GM23338 (cell line): ENCODE measurements at regions not wholly inside any gene's neighbourhood (a gene's known extent, or its start where the extent isn't known, plus 50 kb on each side); places are given as distances from the start of the nearest gene placed in this dataset.

Experiments used
- ATAC-seq: fragments of 200-7000 bp; cut with Tn5 transposase; 3 replicates; pipeline ENCODE4 v1.9.1; 2020
- DNase-seq: peaks from one replicate; pipeline ENCODE4 v3.0.0-alpha.2; 2015; ENCODE audit warnings: low spot score
- H2AFZ ChIP-seq: fragments of 200-600 bp; sonication (generic); 2 replicates; pipeline ENCODE4 v1.8.0; 2016; ENCODE audit warnings: antibody characterized with exemption, mild to moderate bottlenecking, moderate library complexity
- H3F3A ChIP-seq: fragments of 200-600 bp; sonication (generic); replicated peaks from 2 replicates; pipeline ENCODE4 v1.8.0; 2017; ENCODE audit warnings: antibody characterized with exemption, mixed run types, low read depth
- H3K27ac ChIP-seq: fragments of 200-600 bp; sonication (generic); 2 replicates; pipeline ENCODE4 v1.6.1; 2016; ENCODE audit warnings: low read depth
- H3K27me3 ChIP-seq: fragments of 200-600 bp; sonication (generic); 2 replicates; pipeline ENCODE4 v1.8.0; 2016; ENCODE audit warnings: mild to moderate bottlenecking, mixed run types, moderate library complexity; ENCODE audit not compliant: insufficient read depth
- H3K36me3 ChIP-seq: fragments of 200-600 bp; sonication (generic); 2 replicates; pipeline ENCODE4 v1.8.0; 2016; ENCODE audit warnings: mild to moderate bottlenecking; ENCODE audit not compliant: insufficient read depth
- H3K4me1 ChIP-seq: fragments of 200-600 bp; sonication (generic); 2 replicates; pipeline ENCODE4 v1.8.0; 2016; ENCODE audit warnings: mild to moderate bottlenecking, moderate library complexity; ENCODE audit not compliant: insufficient read depth
- H3K4me2 ChIP-seq: fragments of 200-600 bp; sonication (generic); 2 replicates; pipeline ENCODE4 v1.7.1; 2017; ENCODE audit warnings: mixed run types
- H3K4me3 ChIP-seq: fragments of 200-600 bp; sonication (generic); 2 replicates; pipeline ENCODE4 v1.6.1; 2016; ENCODE audit warnings: mixed run types
- H3K79me2 ChIP-seq: fragments of 200-600 bp; sonication (generic); replicated peaks from 2 replicates; pipeline ENCODE4 v1.8.0; 2017; ENCODE audit warnings: mild to moderate bottlenecking; ENCODE audit not compliant: insufficient read depth
- H3K9me2 ChIP-seq: fragments of 200-600 bp; sonication (generic); 2 replicates; pipeline ENCODE4 v1.8.0; 2017; ENCODE audit not compliant: insufficient read depth
- H4K20me1 ChIP-seq: fragments of 200-600 bp; sonication (generic); replicated peaks from 2 replicates; pipeline ENCODE4 v1.8.0; 2017; ENCODE audit warnings: mild to moderate bottlenecking; ENCODE audit not compliant: insufficient read depth
- H3K27ac Mint-ChIP-seq: 2 replicates; pipeline ENCODE4 v1.8.0; 2020; ENCODE audit warnings: inconsistent platforms, mild to moderate bottlenecking, moderate library complexity, mixed read lengths
- H3K27me3 Mint-ChIP-seq: 3 replicates; pipeline ENCODE4 v1.8.0; 2022; ENCODE audit warnings: low read depth, mild to moderate bottlenecking, moderate library complexity, mixed read lengths, inconsistent platforms; ENCODE audit not compliant: insufficient read depth, poor library complexity
- H3K36me3 Mint-ChIP-seq: 3 replicates; pipeline ENCODE4 v1.8.0; 2021; ENCODE audit warnings: low read depth, mild to moderate bottlenecking, inconsistent platforms, moderate library complexity, mixed read lengths
- H3K4me1 Mint-ChIP-seq: 3 replicates; pipeline ENCODE4 v1.8.0; 2020; ENCODE audit warnings: mild to moderate bottlenecking, inconsistent platforms, mixed read lengths
- H3K4me3 Mint-ChIP-seq: 3 replicates; pipeline ENCODE4 v1.8.0; 2021; ENCODE audit warnings: moderate library complexity, mild to moderate bottlenecking, inconsistent platforms, mixed read lengths
- H3K9me3 Mint-ChIP-seq: 3 replicates; pipeline ENCODE4 v1.8.0; 2020; ENCODE audit warnings: moderate library complexity, mild to moderate bottlenecking, inconsistent platforms, mixed read lengths
- CREB1 ChIP-seq: fragments of 250-450 bp; sonication (Bioruptor Pico); IDR thresholded peaks from 2 replicates; pipeline ENCODE4 v1.5.0; 2020; ENCODE audit warnings: low read depth, mild to moderate bottlenecking, moderate library complexity
- EZH2phosphoT487 ChIP-seq: fragments of 200-600 bp; sonication (generic); IDR thresholded peaks from one replicate; pipeline ENCODE4 v1.8.1; 2018; ENCODE audit warnings: antibody characterized with exemption; ENCODE audit not compliant: unreplicated experiment
- JUNB ChIP-seq: IDR thresholded peaks from one replicate; pipeline ENCODE4 v1.6.1; 2016; ENCODE audit warnings: antibody characterized with exemption; ENCODE audit not compliant: unreplicated experiment
- NANOG ChIP-seq: IDR thresholded peaks from 2 replicates; pipeline ENCODE4 v1.6.1; 2016; ENCODE audit warnings: antibody characterized with exemption, borderline replicate concordance
- POLR2AphosphoS5 ChIP-seq: IDR thresholded peaks from 2 replicates; pipeline ENCODE4 v1.6.1; 2016; ENCODE audit warnings: antibody characterized with exemption, low read depth
- ZNF331 ChIP-seq: fragments of 250-450 bp; sonication (Bioruptor Pico); IDR thresholded peaks from 2 replicates; pipeline ENCODE4 v1.5.0; 2020; ENCODE audit warnings: low read depth, mild to moderate bottlenecking, moderate library complexity
- TF ChIP-seq, protein P1 (sequence below): fragments of 250-450 bp; sonication (Bioruptor Pico); IDR thresholded peaks from 2 replicates; pipeline ENCODE4 v1.5.0; 2020; ENCODE audit warnings: mild to moderate bottlenecking, moderate library complexity
- TF ChIP-seq, protein P2 (sequence below): IDR thresholded peaks from one replicate; pipeline ENCODE4 v1.6.1; 2018; ENCODE audit warnings: antibody characterized with exemption; ENCODE audit not compliant: unreplicated experiment

DNA sequence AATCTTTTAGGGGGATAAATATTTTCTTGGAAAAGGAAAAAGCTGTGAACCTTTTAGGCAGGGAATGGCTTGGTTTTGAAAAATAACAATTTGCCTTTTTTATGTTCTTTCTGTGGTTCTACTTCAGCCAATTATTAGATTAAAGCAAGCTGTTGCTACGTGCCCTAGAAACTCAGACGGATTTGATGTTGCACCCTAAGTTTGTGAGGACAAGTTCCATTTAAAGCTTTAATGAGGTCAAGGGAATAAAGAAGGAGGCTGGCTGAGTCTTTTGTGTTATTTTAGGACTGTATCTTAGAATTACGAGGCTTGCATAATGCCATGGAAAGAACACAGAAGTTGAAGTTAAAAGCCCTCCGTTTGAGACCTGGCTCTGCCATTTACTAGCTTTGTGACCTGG is 216.9 kb downstream of the NUF2 start (continued):
- TF ChIP-seq, protein P1, sequence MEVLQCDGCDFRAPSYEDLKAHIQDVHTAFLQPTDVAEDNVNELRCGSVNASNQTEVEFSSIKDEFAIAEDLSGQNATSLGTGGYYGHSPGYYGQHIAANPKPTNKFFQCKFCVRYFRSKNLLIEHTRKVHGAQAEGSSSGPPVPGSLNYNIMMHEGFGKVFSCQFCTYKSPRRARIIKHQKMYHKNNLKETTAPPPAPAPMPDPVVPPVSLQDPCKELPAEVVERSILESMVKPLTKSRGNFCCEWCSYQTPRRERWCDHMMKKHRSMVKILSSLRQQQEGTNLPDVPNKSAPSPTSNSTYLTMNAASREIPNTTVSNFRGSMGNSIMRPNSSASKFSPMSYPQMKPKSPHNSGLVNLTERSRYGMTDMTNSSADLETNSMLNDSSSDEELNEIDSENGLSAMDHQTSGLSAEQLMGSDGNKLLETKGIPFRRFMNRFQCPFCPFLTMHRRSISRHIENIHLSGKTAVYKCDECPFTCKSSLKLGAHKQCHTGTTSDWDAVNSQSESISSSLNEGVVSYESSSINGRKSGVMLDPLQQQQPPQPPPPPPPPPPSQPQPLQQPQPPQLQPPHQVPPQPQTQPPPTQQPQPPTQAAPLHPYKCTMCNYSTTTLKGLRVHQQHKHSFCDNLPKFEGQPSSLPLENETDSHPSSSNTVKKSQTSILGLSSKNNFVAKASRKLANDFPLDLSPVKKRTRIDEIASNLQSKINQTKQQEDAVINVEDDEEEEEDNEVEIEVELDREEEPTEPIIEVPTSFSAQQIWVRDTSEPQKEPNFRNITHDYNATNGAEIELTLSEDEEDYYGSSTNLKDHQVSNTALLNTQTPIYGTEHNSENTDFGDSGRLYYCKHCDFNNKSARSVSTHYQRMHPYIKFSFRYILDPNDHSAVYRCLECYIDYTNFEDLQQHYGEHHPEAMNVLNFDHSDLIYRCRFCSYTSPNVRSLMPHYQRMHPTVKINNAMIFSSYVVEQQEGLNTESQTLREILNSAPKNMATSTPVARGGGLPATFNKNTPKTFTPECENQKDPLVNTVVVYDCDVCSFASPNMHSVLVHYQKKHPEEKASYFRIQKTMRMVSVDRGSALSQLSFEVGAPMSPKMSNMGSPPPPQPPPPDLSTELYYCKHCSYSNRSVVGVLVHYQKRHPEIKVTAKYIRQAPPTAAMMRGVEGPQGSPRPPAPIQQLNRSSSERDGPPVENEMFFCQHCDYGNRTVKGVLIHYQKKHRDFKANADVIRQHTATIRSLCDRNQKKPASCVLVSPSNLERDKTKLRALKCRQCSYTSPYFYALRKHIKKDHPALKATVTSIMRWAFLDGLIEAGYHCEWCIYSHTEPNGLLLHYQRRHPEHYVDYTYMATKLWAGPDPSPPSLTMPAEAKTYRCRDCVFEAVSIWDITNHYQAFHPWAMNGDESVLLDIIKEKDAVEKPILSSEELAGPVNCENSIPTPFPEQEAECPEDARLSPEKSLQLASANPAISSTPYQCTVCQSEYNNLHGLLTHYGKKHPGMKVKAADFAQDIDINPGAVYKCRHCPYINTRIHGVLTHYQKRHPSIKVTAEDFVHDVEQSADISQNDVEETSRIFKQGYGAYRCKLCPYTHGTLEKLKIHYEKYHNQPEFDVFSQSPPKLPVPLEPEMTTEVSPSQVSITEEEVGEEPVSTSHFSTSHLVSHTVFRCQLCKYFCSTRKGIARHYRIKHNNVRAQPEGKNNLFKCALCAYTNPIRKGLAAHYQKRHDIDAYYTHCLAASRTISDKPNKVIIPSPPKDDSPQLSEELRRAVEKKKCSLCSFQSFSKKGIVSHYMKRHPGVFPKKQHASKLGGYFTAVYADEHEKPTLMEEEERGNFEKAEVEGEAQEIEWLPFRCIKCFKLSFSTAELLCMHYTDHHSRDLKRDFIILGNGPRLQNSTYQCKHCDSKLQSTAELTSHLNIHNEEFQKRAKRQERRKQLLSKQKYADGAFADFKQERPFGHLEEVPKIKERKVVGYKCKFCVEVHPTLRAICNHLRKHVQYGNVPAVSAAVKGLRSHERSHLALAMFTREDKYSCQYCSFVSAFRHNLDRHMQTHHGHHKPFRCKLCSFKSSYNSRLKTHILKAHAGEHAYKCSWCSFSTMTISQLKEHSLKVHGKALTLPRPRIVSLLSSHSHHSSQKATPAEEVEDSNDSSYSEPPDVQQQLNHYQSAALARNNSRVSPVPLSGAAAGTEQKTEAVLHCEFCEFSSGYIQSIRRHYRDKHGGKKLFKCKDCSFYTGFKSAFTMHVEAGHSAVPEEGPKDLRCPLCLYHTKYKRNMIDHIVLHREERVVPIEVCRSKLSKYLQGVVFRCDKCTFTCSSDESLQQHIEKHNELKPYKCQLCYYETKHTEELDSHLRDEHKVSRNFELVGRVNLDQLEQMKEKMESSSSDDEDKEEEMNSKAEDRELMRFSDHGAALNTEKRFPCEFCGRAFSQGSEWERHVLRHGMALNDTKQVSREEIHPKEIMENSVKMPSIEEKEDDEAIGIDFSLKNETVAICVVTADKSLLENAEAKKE (CRISPR knock-in tag) = no peak
- TF ChIP-seq CREB1 = no peak
- TF ChIP-seq ZNF331 (CRISPR knock-in tag) = no peak
- TF ChIP-seq JUNB = no peak
- no peak for TF ChIP-seq POLR2AphosphoS5

DNA sequence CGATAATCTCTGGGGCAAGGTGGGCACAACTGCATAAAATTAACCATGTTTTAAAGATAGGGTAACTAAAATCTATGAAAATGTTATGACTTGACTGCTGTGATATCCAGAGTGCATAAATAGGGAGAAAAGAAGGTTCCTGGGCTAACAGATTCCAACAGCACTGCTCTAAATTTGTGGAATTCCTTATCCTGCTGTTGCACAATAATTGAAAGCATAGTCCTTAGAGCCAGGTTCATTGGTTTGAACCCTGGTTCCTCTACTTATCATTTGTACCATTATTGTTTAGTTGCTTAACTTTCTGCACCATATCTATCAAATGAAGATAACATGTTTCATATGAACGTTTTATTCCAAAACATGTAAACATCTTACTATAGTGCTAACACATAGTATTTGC is 219.0 kb downstream of the NUF2 start:
- Histone ChIP-seq H3K4me1 (peaks cover 35% of the 10 kb centered on the region), H3K36me3 (no peaks in the 10 kb centered on the region), H3K9me2 (no peaks in the 10 kb centered on the region), H3K27me3 (no peaks in the 10 kb centered on the region), H2AFZ (0 out of 2 replicates have a peak overlapping the region, but pooled peaks have one; percentile 61), H4K20me1 (no peaks in the 10 kb centered on the region), H3K27ac (no peak overlapping the region), H3K4me2 (no peak overlapping the region), H3K4me3 (no peak overlapping the region), H3K79me2 (no peaks in the 10 kb centered on the region), H3F3A (no peaks in the 10 kb centered on the region)
- Mint-ChIP-seq H3K27ac (no peak overlapping the region), H3K9me3 (no peaks in the 10 kb centered on the region; the same call in 2 of the 3 replicates), H3K27me3 (peaks cover 2% of the 10 kb centered on the region), H3K36me3 (no peaks in the 10 kb centered on the region), H3K4me1 (peaks cover 30% of the 10 kb centered on the region), H3K4me3 (no peak overlapping the region)
- TF ChIP-seq NANOG (no peak), ZNF331 (CRISPR knock-in tag) (no peak), JUNB (no peak), CREB1 (no peak), POLR2AphosphoS5 (no peak), EZH2phosphoT487 (no peak)
- TF ChIP-seq, protein P2, sequence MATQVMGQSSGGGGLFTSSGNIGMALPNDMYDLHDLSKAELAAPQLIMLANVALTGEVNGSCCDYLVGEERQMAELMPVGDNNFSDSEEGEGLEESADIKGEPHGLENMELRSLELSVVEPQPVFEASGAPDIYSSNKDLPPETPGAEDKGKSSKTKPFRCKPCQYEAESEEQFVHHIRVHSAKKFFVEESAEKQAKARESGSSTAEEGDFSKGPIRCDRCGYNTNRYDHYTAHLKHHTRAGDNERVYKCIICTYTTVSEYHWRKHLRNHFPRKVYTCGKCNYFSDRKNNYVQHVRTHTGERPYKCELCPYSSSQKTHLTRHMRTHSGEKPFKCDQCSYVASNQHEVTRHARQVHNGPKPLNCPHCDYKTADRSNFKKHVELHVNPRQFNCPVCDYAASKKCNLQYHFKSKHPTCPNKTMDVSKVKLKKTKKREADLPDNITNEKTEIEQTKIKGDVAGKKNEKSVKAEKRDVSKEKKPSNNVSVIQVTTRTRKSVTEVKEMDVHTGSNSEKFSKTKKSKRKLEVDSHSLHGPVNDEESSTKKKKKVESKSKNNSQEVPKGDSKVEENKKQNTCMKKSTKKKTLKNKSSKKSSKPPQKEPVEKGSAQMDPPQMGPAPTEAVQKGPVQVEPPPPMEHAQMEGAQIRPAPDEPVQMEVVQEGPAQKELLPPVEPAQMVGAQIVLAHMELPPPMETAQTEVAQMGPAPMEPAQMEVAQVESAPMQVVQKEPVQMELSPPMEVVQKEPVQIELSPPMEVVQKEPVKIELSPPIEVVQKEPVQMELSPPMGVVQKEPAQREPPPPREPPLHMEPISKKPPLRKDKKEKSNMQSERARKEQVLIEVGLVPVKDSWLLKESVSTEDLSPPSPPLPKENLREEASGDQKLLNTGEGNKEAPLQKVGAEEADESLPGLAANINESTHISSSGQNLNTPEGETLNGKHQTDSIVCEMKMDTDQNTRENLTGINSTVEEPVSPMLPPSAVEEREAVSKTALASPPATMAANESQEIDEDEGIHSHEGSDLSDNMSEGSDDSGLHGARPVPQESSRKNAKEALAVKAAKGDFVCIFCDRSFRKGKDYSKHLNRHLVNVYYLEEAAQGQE = no peak
- no peak for DNase-seq
- no peak for ATAC-seq
